SU-DHL-6 (cell line): ENCODE measurements at regions not wholly inside any gene's neighbourhood (a gene's known extent, or its start where the extent isn't known, plus 50 kb on each side); places are given as distances from the start of the nearest gene placed in this dataset.

Experiments used
- H2AFZ ChIP-seq: fragments of 200-600 bp; sonication (generic); 2 replicates; pipeline ENCODE4 v1.6.1; 2014; ENCODE audit warnings: low read depth, mild to moderate bottlenecking, moderate library complexity, mixed read lengths, antibody characterized with exemption, low read length; ENCODE audit not compliant: severe bottlenecking
- H3F3A ChIP-seq: fragments of 200-600 bp; shearing (Covaris generic); 2 replicates; pipeline ENCODE4 v1.6.0; 2016; ENCODE audit warnings: antibody characterized with exemption, mild to moderate bottlenecking; ENCODE audit not compliant: insufficient read depth
- H3K27ac ChIP-seq: fragments of 200-600 bp; sonication (generic); 2 replicates; pipeline ENCODE4 v1.5.1; 2016; ENCODE audit warnings: low read depth, mild to moderate bottlenecking, low read length, moderate library complexity, mixed read lengths
- H3K27me3 ChIP-seq: fragments of 200-600 bp; sonication (generic), shearing (Covaris generic); 2 replicates; pipeline ENCODE4 v1.6.0; 2014; ENCODE audit warnings: mild to moderate bottlenecking, low read length
- H3K36me3 ChIP-seq: fragments of 200-600 bp; sonication (generic); 2 replicates; pipeline ENCODE4 v1.6.1; 2014; ENCODE audit warnings: mild to moderate bottlenecking, low read length, mixed read lengths
- H3K4me2 ChIP-seq: fragments of 300-600, 200-600 bp; shearing (Covaris generic), sonication (generic); 2 replicates; pipeline ENCODE4 v1.6.0; 2014; ENCODE audit warnings: low read length, low read depth, mild to moderate bottlenecking; ENCODE audit not compliant: poor library complexity, severe bottlenecking
- H3K4me3 ChIP-seq: fragments of 200-600 bp; sonication (generic); 2 replicates; pipeline ENCODE4 v1.5.1; 2014; ENCODE audit warnings: antibody characterized with exemption, low read length, mild to moderate bottlenecking, mixed read lengths; ENCODE audit not compliant: insufficient read depth, poor library complexity, severe bottlenecking
- H3K79me2 ChIP-seq: fragments of 200-600 bp; sonication (generic); 2 replicates; pipeline ENCODE4 v1.6.1; 2014; ENCODE audit warnings: mild to moderate bottlenecking, low read length, moderate library complexity; ENCODE audit not compliant: insufficient read depth
- H3K9ac ChIP-seq: fragments of 200-600 bp; sonication (generic); 2 replicates; pipeline ENCODE4 v1.7.0; 2014; ENCODE audit warnings: mild to moderate bottlenecking, low read length
- H3K9me2 ChIP-seq: fragments of 200-600 bp; sonication (generic); replicated peaks from 2 replicates; pipeline ENCODE4 v1.6.1; 2014; ENCODE audit warnings: low read length; ENCODE audit not compliant: insufficient read depth
- H3K9me3 ChIP-seq: fragments of 200-600 bp; sonication (generic); 2 replicates; pipeline ENCODE4 v1.6.1; 2014; ENCODE audit warnings: low read length, mixed read lengths; ENCODE audit not compliant: insufficient read depth
- H4K20me1 ChIP-seq: fragments of 200-600 bp; sonication (generic); 2 replicates; pipeline ENCODE4 v1.6.1; 2014; ENCODE audit warnings: low read depth, mild to moderate bottlenecking, antibody characterized with exemption, low read length, moderate library complexity, mixed read lengths
- EZH2phosphoT487 ChIP-seq: fragments of 200-600 bp; sonication (generic), shearing (Covaris generic); conservative IDR thresholded peaks from 2 replicates; pipeline ENCODE4 v1.6.1; 2018; ENCODE audit warnings: mild to moderate bottlenecking, antibody characterized with exemption, low read length, moderate library complexity, mixed read lengths
- TF ChIP-seq, protein P1 (sequence below): fragments of 200-600 bp; sonication (generic); IDR thresholded peaks from one replicate; pipeline ENCODE4 v1.5.1; 2017; ENCODE audit warnings: antibody characterized with exemption, mild to moderate bottlenecking, low read length, moderate library complexity; ENCODE audit not compliant: insufficient read depth, poor library complexity, severe bottlenecking

DNA sequence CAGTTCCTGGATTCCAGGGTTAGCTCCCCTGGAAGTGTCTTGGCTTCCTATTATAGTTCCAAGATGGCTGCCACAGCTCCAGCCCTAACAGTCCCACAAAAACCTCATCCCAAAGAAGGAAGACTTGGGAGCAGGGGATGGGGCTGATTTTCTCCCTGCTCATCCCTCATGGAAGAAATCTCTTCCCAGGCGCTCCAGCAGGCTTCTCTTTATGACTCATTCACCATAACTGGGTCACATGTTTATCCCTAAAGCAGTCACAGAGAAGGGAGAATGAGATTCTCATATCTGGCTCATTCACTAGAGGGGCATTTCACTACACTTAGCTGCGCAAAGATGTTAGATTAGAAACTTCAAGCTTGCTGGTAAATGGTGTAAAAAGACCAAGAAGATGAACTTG is 206.5 kb upstream of the IRX3 start:
- Histone ChIP-seq H3K9me3 (peaks cover 3% of the 10 kb centered on the region), H2AFZ (no peak overlapping the region), H3K4me2 (no peak overlapping the region), H3K4me3 (no peak overlapping the region), H3K9me2 (no peaks in the 10 kb centered on the region), H3K79me2 (no peaks in the 10 kb centered on the region), H3K27me3 (no peaks in the 10 kb centered on the region; the same call in 1 of the 2 replicates), H3F3A (no peaks in the 10 kb centered on the region), H3K27ac (no peak overlapping the region), H3K9ac (no peak overlapping the region), H3K36me3 (no peaks in the 10 kb centered on the region), H4K20me1 (no peaks in the 10 kb centered on the region)
- no peak for TF ChIP-seq EZH2phosphoT487
- TF ChIP-seq, protein P1, sequence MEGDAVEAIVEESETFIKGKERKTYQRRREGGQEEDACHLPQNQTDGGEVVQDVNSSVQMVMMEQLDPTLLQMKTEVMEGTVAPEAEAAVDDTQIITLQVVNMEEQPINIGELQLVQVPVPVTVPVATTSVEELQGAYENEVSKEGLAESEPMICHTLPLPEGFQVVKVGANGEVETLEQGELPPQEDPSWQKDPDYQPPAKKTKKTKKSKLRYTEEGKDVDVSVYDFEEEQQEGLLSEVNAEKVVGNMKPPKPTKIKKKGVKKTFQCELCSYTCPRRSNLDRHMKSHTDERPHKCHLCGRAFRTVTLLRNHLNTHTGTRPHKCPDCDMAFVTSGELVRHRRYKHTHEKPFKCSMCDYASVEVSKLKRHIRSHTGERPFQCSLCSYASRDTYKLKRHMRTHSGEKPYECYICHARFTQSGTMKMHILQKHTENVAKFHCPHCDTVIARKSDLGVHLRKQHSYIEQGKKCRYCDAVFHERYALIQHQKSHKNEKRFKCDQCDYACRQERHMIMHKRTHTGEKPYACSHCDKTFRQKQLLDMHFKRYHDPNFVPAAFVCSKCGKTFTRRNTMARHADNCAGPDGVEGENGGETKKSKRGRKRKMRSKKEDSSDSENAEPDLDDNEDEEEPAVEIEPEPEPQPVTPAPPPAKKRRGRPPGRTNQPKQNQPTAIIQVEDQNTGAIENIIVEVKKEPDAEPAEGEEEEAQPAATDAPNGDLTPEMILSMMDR = no peak

DNA sequence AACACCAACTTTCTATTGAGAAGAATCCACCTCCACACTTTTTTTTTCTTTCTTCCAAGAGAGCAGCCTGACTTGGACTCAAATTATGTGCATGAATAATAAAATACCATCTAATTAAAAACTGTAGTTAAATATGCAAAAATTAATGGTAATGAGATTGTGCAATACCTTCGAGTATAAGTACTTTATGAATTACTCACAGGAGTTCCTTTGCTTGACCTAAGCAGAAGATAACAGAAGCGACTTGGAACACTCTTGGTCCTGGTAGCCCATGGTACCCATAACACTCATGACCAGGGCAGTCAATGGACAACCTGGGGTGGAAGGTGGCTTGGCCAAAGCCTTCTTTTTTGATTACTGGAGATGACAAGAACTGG is 203.5 kb upstream of the IRX3 start:
- no peaks in the 10 kb centered on the region for H3K36me3 ChIP-seq
- H4K20me1 ChIP-seq = no peaks in the 10 kb centered on the region
- H3K9me3 ChIP-seq = no peaks in the 10 kb centered on the region
- H3K4me2 ChIP-seq = no peak overlapping the region
- no peaks in the 10 kb centered on the region for H3K79me2 ChIP-seq
- no peaks in the 10 kb centered on the region for H3F3A ChIP-seq
- no peaks in the 10 kb centered on the region; the same call in 1 of the 2 replicates for H3K27me3 ChIP-seq
- H2AFZ ChIP-seq = no peak overlapping the region
- TF ChIP-seq EZH2phosphoT487 = no peak
- TF ChIP-seq, protein P1 = no peak
- H3K4me3 ChIP-seq = no peak overlapping the region
- no peak overlapping the region for H3K27ac ChIP-seq
- no peaks in the 10 kb centered on the region for H3K9me2 ChIP-seq
- no peak overlapping the region for H3K9ac ChIP-seq

DNA sequence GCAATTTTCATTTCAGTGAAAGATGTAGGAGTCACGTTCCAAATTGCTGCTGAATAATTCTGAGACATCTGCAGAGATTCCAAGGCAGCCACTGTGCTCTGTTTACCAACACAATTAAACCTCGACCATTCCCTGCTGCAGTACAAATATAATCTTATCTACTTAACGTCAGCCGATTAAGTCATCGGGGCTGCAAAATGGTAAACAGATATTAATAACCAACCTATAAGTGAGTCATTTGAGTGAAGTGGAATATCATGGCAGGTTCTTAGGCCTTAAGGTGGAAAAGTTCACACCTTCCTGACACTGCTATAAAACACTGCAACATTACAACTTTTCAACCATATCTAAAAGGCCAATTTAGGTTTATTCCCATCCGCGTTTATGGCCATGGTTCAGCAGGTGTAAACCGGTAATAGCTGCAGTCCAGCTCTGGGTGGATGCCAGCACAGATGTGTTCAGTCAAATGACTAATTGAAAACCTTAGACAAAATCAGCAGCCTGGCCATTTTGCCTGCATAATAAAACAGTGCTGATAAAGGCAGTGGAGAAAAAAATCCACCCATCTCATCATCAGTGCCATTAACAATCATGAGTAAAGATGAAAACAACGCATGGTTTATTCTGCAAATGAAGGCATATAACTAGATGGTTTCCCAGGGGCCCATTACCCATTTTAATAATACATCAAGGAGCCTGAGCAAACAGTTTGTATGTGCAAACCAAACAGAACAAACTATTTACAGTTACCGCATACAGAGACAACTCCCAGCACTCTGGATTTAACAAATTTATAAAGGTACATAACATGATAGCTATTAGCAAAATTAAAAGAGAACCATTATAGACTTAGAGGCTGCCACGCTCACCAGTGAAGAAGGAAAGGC is 202.9 kb upstream of the IRX3 start:
- Histone ChIP-seq H3K36me3 (no peaks in the 10 kb centered on the region), H3K4me2 (no peak overlapping the region), H3K9me3 (no peaks in the 10 kb centered on the region), H3K27ac (no peak overlapping the region), H4K20me1 (no peaks in the 10 kb centered on the region), H3F3A (no peaks in the 10 kb centered on the region), H3K27me3 (no peaks in the 10 kb centered on the region; the same call in 1 of the 2 replicates), H3K9me2 (no peaks in the 10 kb centered on the region), H2AFZ (no peak overlapping the region), H3K9ac (no peak overlapping the region), H3K4me3 (no peak overlapping the region), H3K79me2 (no peaks in the 10 kb centered on the region)
- no peak for TF ChIP-seq EZH2phosphoT487
- TF ChIP-seq, protein P1 = no peak
